Neural crest cell (in vitro differentiated cells): ENCODE measurements at regions not wholly inside any gene's neighbourhood (a gene's known extent, or its start where the extent isn't known, plus 50 kb on each side); places are given as distances from the start of the nearest gene placed in this dataset.

Source experiments
- DNase-seq: peaks from one replicate; pipeline ENCODE4 v3.0.0; 2021; ENCODE audit warnings: low read depth, mixed read lengths, low spot score
- H3K27ac Mint-ChIP-seq: one replicate; pipeline ENCODE4 v1.8.0; 2021; ENCODE audit warnings: mild to moderate bottlenecking, mixed read lengths; ENCODE audit not compliant: unreplicated experiment
- H3K27me3 Mint-ChIP-seq: 2 replicates; pipeline ENCODE4 v1.8.0; 2021; ENCODE audit warnings: low read depth, mild to moderate bottlenecking, mixed read lengths
- H3K36me3 Mint-ChIP-seq: 2 replicates; pipeline ENCODE4 v1.8.0; 2021; ENCODE audit warnings: low read depth, mild to moderate bottlenecking, mixed read lengths
- H3K4me1 Mint-ChIP-seq: 2 replicates; pipeline ENCODE4 v1.8.0; 2021; ENCODE audit warnings: mixed read lengths
- H3K4me3 Mint-ChIP-seq: one replicate; pipeline ENCODE4 v1.8.0; 2021; ENCODE audit warnings: mild to moderate bottlenecking, mixed read lengths
- H3K9me3 Mint-ChIP-seq: 2 replicates; pipeline ENCODE4 v1.8.0; 2021; ENCODE audit warnings: mixed read lengths
- CTCF ChIP-seq: fragments of 200-600 bp; sonication (generic); conservative IDR thresholded peaks from 2 replicates; pipeline ENCODE4 v1.5.0; 2021; ENCODE audit warnings: antibody characterized with exemption, mild to moderate bottlenecking

- DNase-seq, result no peak
- Mint-ChIP-seq H3K27me3 (no peaks in the 10 kb centered on the region), H3K9me3 (peaks cover 2% of the 10 kb centered on the region), H3K4me3 (no peak overlapping the region), H3K36me3 (no peaks in the 10 kb centered on the region), H3K4me1 (no peaks in the 10 kb centered on the region), H3K27ac (no peak overlapping the region)
- TF ChIP-seq CTCF, result no peak
Observed at GRCh38 chr6:74879976-74880375, 325.9 kb downstream of the COL12A1 start.

DNA sequence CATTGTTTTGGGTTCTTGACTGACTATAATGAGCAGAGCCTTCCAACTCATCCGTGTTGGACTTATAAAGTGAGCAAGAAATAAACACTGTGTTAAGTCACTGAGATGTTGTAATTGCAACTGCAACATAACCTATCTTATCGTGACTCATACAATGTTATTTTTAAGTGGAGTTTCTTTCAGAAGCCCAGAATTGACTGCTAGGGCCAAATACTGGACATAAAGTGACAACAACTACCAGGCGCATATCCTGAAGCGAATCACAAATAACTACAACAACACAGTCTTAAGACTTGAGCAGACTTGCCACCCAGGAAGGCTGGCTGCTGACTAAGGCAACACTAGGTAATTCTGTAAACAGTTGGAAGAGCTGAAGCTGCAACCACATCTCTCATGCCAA lies 326.6 kb downstream of the COL12A1 start:
- TF ChIP-seq CTCF, result no peak
- no peak overlapping the region for H3K27ac Mint-ChIP-seq
- DNase-seq, result no peak
- H3K9me3 Mint-ChIP-seq, result peaks cover 2% of the 10 kb centered on the region
- no peaks in the 10 kb centered on the region for H3K36me3 Mint-ChIP-seq
- no peak overlapping the region for H3K4me3 Mint-ChIP-seq
- H3K27me3 Mint-ChIP-seq, result no peaks in the 10 kb centered on the region
- no peaks in the 10 kb centered on the region for H3K4me1 Mint-ChIP-seq

DNA sequence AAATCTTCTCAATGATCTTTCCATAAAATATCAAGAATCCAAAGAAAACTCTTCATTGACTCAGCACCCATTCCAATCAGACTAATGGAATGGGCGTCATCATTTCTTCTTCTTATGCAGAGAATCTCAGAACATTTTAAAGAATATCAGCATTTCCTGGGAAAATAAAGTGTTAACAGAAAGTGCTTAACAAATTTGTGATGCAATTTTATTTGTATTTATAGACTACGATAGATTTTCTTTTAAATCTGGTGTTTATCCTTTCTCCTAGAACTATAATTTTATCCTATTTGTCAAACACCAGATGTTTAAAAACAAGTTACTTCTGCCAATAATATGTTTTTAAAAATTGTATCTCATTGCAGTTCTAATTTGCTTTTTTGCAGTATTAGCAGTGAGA lies 330.7 kb downstream of the COL12A1 start:
- Mint-ChIP-seq H3K27ac (no peak overlapping the region), H3K36me3 (peaks cover 8% of the 10 kb centered on the region), H3K27me3 (no peaks in the 10 kb centered on the region), H3K9me3 (peaks cover 11% of the 10 kb centered on the region), H3K4me1 (peaks cover 5% of the 10 kb centered on the region), H3K4me3 (no peak overlapping the region)
- DNase-seq, result no peak
- TF ChIP-seq CTCF, result no peak

DNA sequence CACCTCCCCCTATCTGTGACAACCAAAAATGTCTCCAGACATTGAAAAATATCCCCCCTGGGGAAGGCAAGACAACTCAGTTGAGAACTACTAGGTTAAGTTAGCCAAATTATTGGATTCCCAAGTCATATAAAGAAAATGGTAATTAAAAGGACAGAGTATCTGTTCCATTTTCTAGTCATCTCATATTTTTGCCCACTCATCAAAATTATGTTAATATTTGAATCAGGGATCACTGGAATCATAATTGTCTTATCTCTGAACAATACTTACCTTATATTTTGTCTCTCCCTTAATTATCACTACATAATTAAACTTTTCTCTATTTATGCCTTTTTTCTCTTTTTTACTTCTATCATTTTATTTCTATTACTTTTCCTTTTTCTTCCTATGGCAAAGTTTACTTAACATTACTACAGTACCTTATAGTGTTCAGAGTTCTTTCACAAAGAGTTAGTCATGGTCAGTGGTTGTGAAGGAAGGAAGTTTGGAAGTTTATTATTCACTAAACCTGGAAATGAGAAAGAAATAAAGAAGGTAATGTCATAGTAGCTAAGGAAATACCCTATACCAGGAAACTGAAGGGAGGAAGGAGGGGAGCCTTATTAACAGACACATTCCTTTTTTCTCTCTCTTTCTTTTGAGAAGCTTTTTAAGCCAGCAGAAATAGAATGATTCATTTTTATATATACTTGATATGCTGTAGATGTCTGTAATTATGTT lies 332.9 kb downstream of the COL12A1 start:
- Mint-ChIP-seq H3K27me3 (no peaks in the 10 kb centered on the region), H3K4me3 (no peak overlapping the region), H3K27ac (no peak overlapping the region), H3K4me1 (peaks cover 5% of the 10 kb centered on the region), H3K9me3 (peaks cover 8% of the 10 kb centered on the region), H3K36me3 (peaks cover 8% of the 10 kb centered on the region)
- DNase-seq, result no peak
- no peak for TF ChIP-seq CTCF

DNA sequence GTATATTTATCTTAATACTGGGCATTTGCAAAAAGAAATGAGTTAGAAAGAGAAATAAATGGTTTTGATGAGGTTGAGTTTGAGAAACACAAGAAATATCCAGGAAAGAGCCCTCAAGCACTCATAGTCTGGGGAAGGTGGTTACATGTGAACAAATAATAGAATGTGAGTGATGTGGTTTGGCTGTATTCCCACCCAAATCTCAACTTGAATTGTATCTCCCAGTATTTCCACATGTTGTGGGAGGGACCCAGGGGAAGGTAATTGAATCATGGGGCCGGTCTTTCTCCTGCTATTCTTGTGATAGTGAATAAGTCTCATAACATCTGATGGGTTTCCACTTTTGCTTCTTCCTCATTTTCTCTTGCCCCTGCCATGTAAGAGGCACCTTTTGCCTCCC lies 334.1 kb downstream of the COL12A1 start:
- Mint-ChIP-seq H3K9me3 (peaks cover 12% of the 10 kb centered on the region), H3K27me3 (no peaks in the 10 kb centered on the region), H3K27ac (no peak overlapping the region), H3K4me3 (no peak overlapping the region), H3K36me3 (peaks cover 8% of the 10 kb centered on the region), H3K4me1 (peaks cover 5% of the 10 kb centered on the region)
- no peak for DNase-seq
- no peak for TF ChIP-seq CTCF
